ENCODE measurements at regions not wholly inside any gene's neighbourhood (a gene's known extent, or its start where the extent isn't known, plus 50 kb on each side); places are given as distances from the start of the nearest gene placed in this dataset.
"Not testable (repeated sequence)": the region's sequence is repeated elsewhere in the genome, so short reads cannot be mapped to it uniquely, and the experiment has no call there.

GRCh38 chr7:45267262-45267661, 109.7 kb downstream of the RAMP3 start:
- DNase-seq (ENCODE audit: low read depth in 3 of 3) = no peak

DNA sequence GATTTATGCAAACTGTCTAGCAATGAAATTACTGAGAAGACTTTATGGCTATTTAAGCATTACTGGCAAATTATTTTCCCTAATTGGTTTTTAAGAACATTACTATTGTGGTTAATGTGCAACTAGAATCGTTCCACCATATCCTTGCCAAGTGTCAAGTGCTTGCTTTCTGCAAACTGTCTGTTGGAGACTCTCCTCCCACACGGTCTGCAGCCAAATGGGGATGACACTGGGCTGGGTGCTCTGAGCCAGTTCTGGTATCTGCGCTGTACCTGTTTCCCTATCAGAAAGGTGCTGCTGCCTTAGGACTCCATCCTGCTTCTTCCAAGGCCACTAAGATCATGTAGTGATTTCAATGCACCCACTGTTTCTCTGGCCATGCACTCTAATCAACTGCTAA, 110.4 kb downstream of the RAMP3 start:
- DNase-seq (ENCODE audit: low read depth in 3 of 3) = no peak

DNA sequence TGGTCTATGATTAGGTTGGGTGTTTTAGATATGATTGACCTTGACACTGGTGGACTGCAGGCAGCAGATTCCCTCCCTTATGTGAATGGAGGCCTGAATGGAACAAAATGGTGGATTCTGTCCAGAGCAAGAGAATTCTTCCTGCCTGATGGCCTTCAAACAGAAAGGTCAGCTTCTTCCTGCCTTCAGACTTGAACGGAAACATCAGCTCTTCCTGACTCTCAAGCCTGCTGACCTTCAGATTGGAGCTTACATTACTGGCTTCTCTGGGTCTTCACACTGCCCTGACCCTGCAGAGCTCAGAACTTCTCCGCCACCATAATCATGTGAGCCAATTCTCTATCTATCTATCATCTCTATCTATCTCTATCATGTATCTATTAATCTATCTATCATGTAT, 111.6 kb downstream of the RAMP3 start:
- DNase-seq (ENCODE audit: low read depth in 3 of 3) = no peak

DNA sequence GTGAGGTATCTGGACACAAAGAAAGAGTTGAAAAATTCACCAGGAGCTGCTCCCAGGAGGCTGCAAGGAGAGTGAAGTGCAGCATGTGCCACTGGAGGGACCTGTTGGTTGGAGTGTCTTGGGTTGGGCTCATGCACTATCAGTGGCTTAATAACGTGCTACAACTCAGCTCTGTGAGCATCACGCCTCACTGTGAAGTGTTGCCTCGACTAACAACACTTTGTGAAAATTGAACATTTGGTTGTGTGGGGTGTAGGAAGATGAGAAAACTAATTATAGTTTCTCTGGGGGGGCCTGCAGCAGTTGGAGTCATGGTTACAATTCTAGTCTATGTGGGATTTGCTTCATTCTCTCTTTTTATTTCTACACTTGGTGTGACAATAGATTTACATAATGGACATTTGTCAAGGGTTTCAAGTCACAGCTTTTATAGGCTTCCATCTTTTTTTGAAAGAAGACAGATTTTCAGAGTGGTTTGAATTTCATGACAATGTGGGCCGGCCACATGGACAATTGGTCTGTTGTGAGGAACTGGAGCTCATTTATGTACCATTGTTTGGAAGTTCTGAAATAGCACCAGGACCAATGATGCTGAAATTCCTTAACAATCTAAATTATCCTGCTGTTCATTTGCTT, 121.3 kb downstream of the RAMP3 start:
- DNase-seq (ENCODE audit: low read depth in 3 of 3) = no peak

GRCh38 chr7:45289611-45290010, 132.0 kb downstream of the RAMP3 start:
- not testable (repeated sequence) for DNase-seq (ENCODE audit: low read depth in 3 of 3)

DNA sequence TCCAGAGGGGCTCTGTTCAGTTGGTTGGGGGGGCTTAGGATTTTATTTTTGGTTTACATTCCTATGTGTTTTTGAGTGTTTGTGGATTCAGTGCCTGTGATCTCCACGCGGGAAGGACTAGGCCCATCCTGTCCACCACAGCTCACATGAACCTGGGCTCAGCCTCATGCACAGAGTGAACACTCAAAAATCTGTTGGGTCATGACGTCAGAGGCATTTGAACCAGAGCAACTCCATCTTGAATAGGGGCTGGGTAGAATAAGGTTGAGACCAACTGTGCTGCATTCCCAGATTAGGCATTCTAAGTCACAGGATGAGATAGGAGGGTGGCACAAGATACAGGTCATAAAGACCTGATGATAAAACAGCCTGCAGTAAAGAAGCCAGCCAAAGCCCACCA, 133.3 kb downstream of the RAMP3 start:
- no peak for DNase-seq (ENCODE audit: low read depth in 3 of 3)

- DNase-seq (ENCODE audit: low read depth in 3 of 3) = no peak
These were observed 134.9 kb downstream of the RAMP3 start for GRCh38 chr7:45292481-45292880.

- no peak for DNase-seq (ENCODE audit: low read depth in 3 of 3)
These were observed 135.8 kb downstream of the RAMP3 start for GRCh38 chr7:45293295-45293942.

DNA sequence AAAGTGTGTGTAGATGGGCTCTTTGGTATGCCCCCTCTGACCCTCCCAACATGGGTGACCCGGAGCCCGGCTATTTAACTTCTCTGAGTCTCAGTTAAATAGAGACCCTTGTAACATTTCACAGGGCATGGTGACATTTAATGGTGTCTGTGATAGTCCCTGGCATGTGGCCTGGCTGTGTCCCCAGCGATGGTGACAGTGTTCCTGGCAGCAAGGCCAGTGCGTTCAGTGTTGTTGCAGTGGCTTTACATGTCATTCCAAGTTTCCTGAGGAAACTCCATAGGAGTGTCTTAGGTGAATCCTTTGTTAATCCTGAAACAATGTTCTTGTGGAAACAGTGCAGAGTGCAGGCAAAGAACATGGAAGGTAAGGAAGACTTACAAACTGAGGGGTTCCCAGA, 137.0 kb downstream of the RAMP3 start:
- no peak for DNase-seq (ENCODE audit: low read depth in 3 of 3)

GRCh38 chr7:45295222-45295621, 137.6 kb downstream of the RAMP3 start:
- DNase-seq (ENCODE audit: low read depth in 3 of 3) = no peak

DNA sequence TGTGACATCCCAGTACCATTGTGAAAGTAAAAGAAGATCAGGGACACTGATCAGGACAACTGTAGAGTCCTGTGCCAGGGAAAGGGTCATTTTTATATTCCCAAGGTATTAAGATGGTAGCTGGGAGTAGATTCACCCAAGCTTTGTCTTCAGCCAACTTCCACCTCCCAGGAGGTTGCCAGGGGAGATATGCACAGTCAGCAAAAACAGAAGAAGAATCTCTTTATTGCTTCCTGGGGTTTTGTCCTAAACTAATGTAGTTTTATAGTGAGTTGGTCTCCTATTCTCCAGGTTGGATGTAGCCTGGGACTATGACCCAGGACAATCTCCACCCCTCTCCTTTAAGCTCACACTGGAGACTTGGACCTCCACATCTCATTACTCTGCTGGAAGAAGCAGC, 139.2 kb downstream of the RAMP3 start:
- no peak for DNase-seq (ENCODE audit: low read depth in 3 of 3)

- DNase-seq (ENCODE audit: low read depth in 3 of 3) = no peak
These were observed 149.2 kb downstream of the RAMP3 start for GRCh38 chr7:45306752-45307305.

DNA sequence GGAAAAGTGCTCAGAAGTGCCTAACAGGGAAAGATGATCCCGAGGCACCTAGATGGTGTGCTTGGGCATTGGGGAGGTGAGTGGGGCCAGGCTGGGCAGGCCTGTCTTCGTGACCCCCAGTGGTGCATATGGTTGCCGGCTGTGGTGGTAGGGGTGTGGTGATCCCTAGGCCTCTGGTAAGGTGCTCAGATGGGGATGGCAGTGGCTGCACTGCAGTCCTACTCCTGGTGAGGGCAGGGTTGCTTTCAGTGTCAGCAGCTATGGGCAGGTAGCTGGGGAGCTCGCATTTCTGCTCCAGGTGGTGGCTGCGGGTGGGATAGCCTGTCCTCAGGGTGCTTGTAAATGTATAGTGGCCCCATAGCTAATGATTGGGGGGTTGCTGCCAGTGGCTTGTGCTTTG, 154.0 kb downstream of the RAMP3 start:
- DNase-seq (ENCODE audit: low read depth in 3 of 3) = no peak

DNA sequence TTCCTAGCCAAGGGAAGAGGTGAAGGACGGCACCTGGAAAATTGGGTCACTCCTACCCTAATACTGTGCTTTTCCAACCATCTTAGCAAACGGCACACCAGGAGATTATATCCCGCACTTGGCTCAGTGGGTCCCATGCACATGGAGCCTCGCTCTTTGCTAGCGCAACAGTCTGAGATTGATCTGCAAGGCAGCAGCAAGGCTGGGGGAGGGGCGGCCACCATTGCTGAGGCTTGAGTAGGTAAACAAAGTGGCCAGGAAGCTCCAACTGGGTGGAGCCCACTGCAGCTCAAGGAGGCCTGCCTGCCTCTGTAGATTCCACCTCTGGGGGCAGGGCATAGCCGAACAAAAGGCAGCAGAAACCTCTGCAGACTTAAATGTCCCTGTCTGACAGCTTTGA, 157.9 kb downstream of the RAMP3 start:
- not testable (repeated sequence) for DNase-seq (ENCODE audit: low read depth in 3 of 3)

DNA sequence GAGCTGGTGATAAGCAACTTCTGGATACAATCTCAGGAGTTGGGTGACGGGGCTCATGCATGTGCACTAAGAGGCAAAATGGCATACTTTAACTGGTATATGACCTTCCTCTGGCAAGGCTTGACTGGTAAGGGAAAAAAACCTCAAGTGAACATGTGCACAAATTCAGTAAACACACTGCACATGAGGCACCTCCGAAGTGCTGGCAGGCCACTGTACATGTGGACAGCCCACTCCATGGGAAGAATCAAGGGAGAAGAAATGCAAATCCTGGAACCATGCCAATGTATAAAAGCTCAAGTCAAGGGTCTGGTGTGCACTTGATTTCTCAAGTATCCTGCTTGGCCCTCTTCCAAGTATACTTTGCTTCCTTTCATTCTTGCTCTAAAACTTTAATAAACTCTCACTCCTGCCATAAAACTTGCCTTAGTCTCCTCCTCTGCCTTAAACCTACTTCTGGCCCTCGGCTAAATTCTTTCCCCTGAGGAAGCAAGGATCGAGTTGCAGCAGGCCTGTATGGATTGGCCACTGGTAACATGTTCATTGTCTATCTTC, 167.2 kb downstream of the RAMP3 start:
- DNase-seq (ENCODE audit: low read depth in 3 of 3) = no peak

DNA sequence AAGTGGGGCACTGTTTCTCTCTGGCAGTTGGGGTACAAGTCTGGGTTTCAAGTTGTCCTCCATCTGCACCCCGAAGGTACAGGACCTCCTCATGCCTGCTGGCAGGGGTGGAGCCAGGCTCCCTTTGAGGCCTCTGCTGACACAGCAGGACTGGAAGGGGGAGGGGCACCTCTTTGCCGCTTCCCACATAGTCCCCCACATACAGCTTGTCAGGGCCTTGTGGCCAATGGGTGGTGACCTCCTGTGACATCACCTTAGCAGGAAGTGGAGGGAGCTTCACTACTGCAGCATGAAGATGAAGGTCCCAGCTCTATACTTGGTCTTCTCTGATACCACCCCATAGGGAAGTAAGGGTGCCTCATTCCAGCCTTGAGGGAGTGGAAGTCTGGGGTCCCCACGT, 167.8 kb downstream of the RAMP3 start:
- DNase-seq (ENCODE audit: low read depth in 3 of 3) = no peak

DNA sequence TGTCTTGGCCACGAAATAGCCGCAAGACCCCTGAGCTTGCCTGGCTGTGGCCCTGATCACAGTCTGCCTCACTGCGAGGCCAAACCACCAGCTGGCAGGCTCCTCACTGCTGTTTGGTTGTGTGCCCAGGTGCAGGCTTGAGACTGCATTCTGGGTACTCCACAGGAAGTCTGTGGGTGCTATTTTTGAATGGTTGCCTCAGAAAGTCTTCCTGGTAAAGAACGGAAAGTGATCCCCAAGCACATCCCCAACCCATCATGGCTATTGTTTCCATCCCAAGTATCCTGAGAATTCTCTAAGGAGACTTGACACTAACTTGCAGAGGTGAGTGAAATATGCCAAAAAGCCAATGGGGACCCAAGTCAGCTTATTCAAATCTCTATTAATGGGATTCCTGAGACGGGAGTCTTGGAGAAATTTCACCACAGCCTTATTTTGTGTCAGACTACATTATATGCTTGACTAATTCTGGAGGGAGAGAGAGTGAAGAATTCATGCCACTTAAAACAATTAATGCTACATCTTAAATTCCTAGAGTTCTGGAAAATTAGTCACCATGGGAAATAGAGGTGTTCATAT, 170.9 kb downstream of the RAMP3 start:
- DNase-seq (ENCODE audit: low read depth in 3 of 3) = no peak

DNA sequence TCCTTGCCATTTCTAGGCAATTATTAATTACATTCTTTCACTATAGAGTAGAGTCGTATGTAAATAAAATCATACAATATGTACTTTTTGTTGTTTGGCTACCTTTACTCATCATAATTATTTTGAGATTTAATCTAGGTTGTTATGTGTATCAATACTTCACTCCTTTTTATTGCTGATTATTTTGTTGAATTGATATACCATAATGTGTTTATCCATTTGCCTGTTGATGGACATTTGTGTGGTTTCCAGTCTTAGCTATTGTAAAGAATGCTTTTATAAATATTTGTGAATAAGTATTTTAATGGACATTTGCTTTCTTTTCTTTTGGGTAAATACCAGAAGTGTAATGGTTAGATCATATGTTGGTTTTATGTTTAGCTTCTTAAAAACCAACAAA, 174.0 kb downstream of the RAMP3 start:
- DNase-seq (ENCODE audit: low read depth in 3 of 3) = no peak

GRCh38 chr7:45335024-45335423, 177.4 kb downstream of the RAMP3 start:
- DNase-seq (ENCODE audit: low read depth in 3 of 3) = not testable (repeated sequence)

DNA sequence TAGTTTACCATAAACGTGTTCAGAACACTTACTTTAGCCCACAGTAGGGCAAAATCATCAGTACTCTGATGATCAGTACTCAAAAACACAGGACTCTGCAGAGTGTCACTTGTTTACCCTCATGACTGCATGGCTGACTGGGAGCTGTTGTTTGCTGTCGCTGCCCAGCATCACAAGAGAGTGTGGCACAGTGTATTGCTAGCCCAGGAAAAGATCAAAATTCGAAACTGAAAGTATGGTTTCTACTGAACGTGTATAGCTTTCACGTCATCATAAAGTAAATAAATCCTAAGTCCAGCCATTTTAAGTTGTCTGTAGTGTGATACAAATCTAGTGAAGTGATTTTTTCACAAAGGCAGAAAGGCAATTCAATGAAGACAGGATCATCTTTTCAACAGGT, 184.6 kb downstream of the RAMP3 start:
- DNase-seq (ENCODE audit: low read depth in 3 of 3) = no peak

- no peak for DNase-seq (ENCODE audit: low read depth in 3 of 3)
These were observed 186.2 kb downstream of the RAMP3 start for GRCh38 chr7:45343746-45344145.

DNA sequence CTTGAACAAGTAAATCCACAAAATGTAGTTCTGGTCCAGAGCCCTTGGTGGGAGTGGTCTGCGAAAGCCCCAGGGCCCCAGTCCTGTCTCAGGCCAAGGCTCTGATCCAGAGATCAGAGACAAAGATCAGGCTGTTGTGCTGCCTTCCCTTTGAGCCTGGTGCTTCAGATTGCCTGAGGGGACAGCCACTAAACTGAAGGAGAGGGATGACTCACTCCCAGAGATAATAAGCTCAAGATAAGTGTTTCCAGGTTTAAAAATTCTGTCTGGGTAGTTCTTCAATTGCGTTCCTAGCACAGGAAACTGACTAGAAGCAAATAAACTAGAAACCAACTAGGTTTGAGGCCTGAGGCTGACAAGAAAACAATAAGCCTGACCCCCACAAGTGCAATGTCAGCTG, 190.2 kb downstream of the RAMP3 start:
- no peak for DNase-seq (ENCODE audit: low read depth in 3 of 3)

DNA sequence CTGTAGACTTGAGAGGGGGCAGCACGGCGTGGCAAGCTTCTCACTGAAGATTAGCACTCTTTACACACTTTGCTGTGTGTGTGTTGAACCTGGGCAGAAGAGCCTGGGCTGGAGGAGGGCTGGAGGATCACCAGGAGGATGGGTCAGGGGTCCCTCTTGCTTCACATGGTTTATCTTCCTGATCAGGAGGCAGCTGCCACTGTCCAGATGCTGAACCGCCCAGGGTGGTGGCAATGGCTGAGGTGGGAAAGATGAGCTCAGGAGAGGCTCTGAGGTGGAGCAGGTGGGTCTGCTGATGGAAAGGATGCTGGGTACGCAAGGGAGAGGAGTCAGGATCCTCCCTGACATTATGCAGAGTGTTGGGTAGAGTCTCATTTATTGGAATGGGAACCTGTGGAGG, 191.5 kb downstream of the RAMP3 start:
- no peak for DNase-seq (ENCODE audit: low read depth in 3 of 3)

Measured in stimulated activated CD4-positive, alpha-beta T cell treated with anti-CD3 and anti-CD28 coated beads, TNF-alpha, amount 100 ng/mL, for 48 hours (primary cell).